GM12878 (cell line): ENCODE measurements at regions not wholly inside any gene's neighbourhood (a gene's known extent, or its start where the extent isn't known, plus 50 kb on each side); places are given as distances from the start of the nearest gene placed in this dataset.

ENCODE experiments used
- ATAC-seq: fragments of 200-7000 bp; cut with Tn5 transposase; 3 replicates; pipeline ENCODE4 v1.9.1; 2020; ENCODE audit warnings: mild to moderate bottlenecking, moderate library complexity
- BruUV-seq: library from RNA; stranded (reverse); fragments of 400-500 nt; replicated peaks from 2 replicates; lab custom pipeline; 2021; lab: Mats Ljungman, UMichigan
- CTCF ChIA-PET: fragments of 300-600 bp; sonication (Branson Sonifier 250); formaldehyde crosslinking; extraction: SDS; loops from one replicate; lab custom pipeline; 2021; ENCODE audit warnings: inconsistent platforms; lab: Yijun Ruan, JAX
- POLR2A ChIA-PET: fragments of 350-600 bp; formaldehyde crosslinking; extraction: SDS; loops from one replicate; lab custom pipeline; 2021; ENCODE audit warnings: inconsistent platforms; lab: Charles Lee
- RAD21 ChIA-PET: fragments of 300-600 bp; sonication (Branson Sonifier 250); formaldehyde crosslinking; loops from one replicate; lab custom pipeline; 2023; ENCODE audit warnings: antibody characterized with exemption; ENCODE audit not compliant: unreplicated experiment; lab: Charles Lee
- SMC1A ChIA-PET: fragments of 300-600 bp; sonication (Branson Sonifier 250); formaldehyde crosslinking; loops from one replicate; lab custom pipeline; 2023; ENCODE audit not compliant: unreplicated experiment, uncharacterized antibody; lab: Charles Lee
- DNase-seq: peaks from one replicate; pipeline ENCODE4 v3.0.0-alpha.2; 2011; ENCODE audit warnings: low read depth, low spot score
- FAIRE-seq: peaks from 3 replicates; lab custom pipeline; 2011; peaks lifted over from hg19 to GRCh38; lab: Jason Lieb, UNC
- H2AFZ ChIP-seq: 2 replicates; pipeline ENCODE4 v1.6.0; 2011; ENCODE audit warnings: low read depth, low read length, control low read depth; ENCODE audit not compliant: control insufficient read depth
- H3K27ac ChIP-seq: 2 replicates; pipeline ENCODE4 v1.5.1; 2011; ENCODE audit warnings: control low read depth; ENCODE audit not compliant: control insufficient read depth, insufficient read depth
- H3K27me3 ChIP-seq, 2 experiments: replicated peaks in 1 of 2; 2 replicates each; pipeline versions ENCODE4 v1.6.0 to v1.6.1; 2011; ENCODE audit warnings: low read length in 1 of 2; ENCODE audit not compliant: control insufficient read depth in 2 of 2, insufficient read depth in 2 of 2
- H3K36me3 ChIP-seq, 2 experiments: 2 replicates each; pipeline ENCODE4 v1.5.1; 2011; ENCODE audit warnings: low read length in 1 of 2; ENCODE audit not compliant: control insufficient read depth in 2 of 2, insufficient read depth in 2 of 2
- H3K4me1 ChIP-seq: 2 replicates; pipeline ENCODE4 v1.6.1; 2011; ENCODE audit warnings: mild to moderate bottlenecking, low read length, moderate library complexity, mixed read lengths; ENCODE audit not compliant: control insufficient read depth, insufficient read depth
- H3K4me2 ChIP-seq: 2 replicates; pipeline ENCODE4 v1.6.0; 2011; ENCODE audit warnings: control low read depth; ENCODE audit not compliant: control insufficient read depth, insufficient read depth
- H3K4me3 ChIP-seq: fragments of 200-600 bp; sonication (generic); 2 replicates; pipeline ENCODE4 v1.5.1; 2016
- H3K79me2 ChIP-seq: 2 replicates; pipeline ENCODE4 v1.6.0; 2011; ENCODE audit warnings: low read length; ENCODE audit not compliant: control insufficient read depth, insufficient read depth
- H3K9ac ChIP-seq: 2 replicates; pipeline ENCODE4 v1.8.0; 2011; ENCODE audit warnings: low read length, control low read depth, mixed read lengths; ENCODE audit not compliant: control insufficient read depth, insufficient read depth
- H3K9me3 ChIP-seq: replicated peaks from 3 replicates; pipeline ENCODE4 v1.5.1; 2011; ENCODE audit warnings: mild to moderate bottlenecking, low read length; ENCODE audit not compliant: control insufficient read depth, insufficient read depth
- H4K20me1 ChIP-seq: 2 replicates; pipeline ENCODE4 v1.6.0; 2011; ENCODE audit not compliant: control insufficient read depth, insufficient read depth
- BRCA1 ChIP-seq: IDR thresholded peaks from 2 replicates; pipeline ENCODE4 v1.6.1; 2011; ENCODE audit warnings: low read depth, low read length, improper control_type of control experiment
- E2F8 ChIP-seq: fragments of 450-650 bp; IDR thresholded peaks from 2 replicates; pipeline ENCODE4 v1.6.1; 2018; ENCODE audit warnings: mild to moderate bottlenecking, low read depth, moderate library complexity; ENCODE audit not compliant: partially characterized antibody
- NKRF ChIP-seq: fragments of 450-650 bp; conservative IDR thresholded peaks from 2 replicates; pipeline ENCODE4 v1.6.1; 2017; ENCODE audit warnings: mild to moderate bottlenecking, moderate library complexity
- NRF1 ChIP-seq: conservative IDR thresholded peaks from 2 replicates; pipeline ENCODE4 v1.6.1; 2011; ENCODE audit warnings: mild to moderate bottlenecking, low read depth, low read length, improper control_type of control experiment
- RUNX3 ChIP-seq: IDR thresholded peaks from 2 replicates; pipeline ENCODE4 v1.6.1; 2012; ENCODE audit warnings: low read length, inconsistent platforms
- TCF12 ChIP-seq: IDR thresholded peaks from 2 replicates; pipeline ENCODE4 v1.6.1; 2011; ENCODE audit warnings: low read depth, mild to moderate bottlenecking, low read length
- TCF7 ChIP-seq: IDR thresholded peaks from 2 replicates; pipeline ENCODE4 v1.6.1; 2014; ENCODE audit warnings: antibody characterized with exemption, borderline replicate concordance
- WGBS: methylation state at CpG from one replicate; pipeline ENCODE4 v1.1.6; 2016; ENCODE audit warnings: low lambda C conversion rate; ENCODE audit not compliant: insufficient replicate concordance, insufficient coverage; ENCODE audit errors: missing lambda C conversion rate; 5-methylcytosine and 5-hydroxymethylcytosine counted together
- in situ Hi-C: fragments of 300-500 bp; cut with MboI; formaldehyde crosslinking; loops from 9 replicates; pipeline ENCODE4 v1.14.3; 2018; ENCODE audit warnings: mixed read lengths
- intact Hi-C: fragments of 100-400 bp; cut with micrococcal nuclease; formaldehyde crosslinking; loops from one replicate; pipeline ENCODE4 v1.14.2; 2022; ENCODE audit not compliant: unreplicated experiment
- TF ChIP-seq, protein P1 (sequence below): fragments of 450-650 bp; IDR thresholded peaks from 2 replicates; pipeline ENCODE4 v1.6.1; 2017; ENCODE audit warnings: low read depth, mild to moderate bottlenecking, moderate library complexity
- TF ChIP-seq, protein P2 (sequence below): fragments of 450-650 bp; IDR thresholded peaks from 2 replicates; pipeline ENCODE4 v1.6.1; 2016; ENCODE audit warnings: mild to moderate bottlenecking

GRCh38 chr6:21752054-21752811 is 158.7 kb downstream of the SOX4 start:
- H3K36me3 ChIP-seq: no peaks in the 10 kb centered on the region
- H3K27ac ChIP-seq: no peak overlapping the region
- H4K20me1 ChIP-seq: no peaks in the 10 kb centered on the region
- no peaks in the 10 kb centered on the region for H3K4me1 ChIP-seq
- intact Hi-C loops: no loop called here
- H3K9me3 ChIP-seq: no peaks in the 10 kb centered on the region
- POLR2A ChIA-PET: no interaction called here
- no peak overlapping the region for H2AFZ ChIP-seq
- ATAC-seq: peak; percentile 20; the same call in 2 of the 3 replicates
- RAD21 ChIA-PET: no interaction called here
- H3K4me3 ChIP-seq: no peak overlapping the region
- in situ Hi-C loops: no loop called here
- no peak overlapping the region for H3K4me2 ChIP-seq
- no peaks in the 10 kb centered on the region for H3K79me2 ChIP-seq
- no peak overlapping the region for H3K9ac ChIP-seq
- H3K27me3 ChIP-seq: no peaks in the 10 kb centered on the region; a peak in 1 of 4 replicates
- CTCF ChIA-PET: no interaction called here
- no TSS peak for BruUV-seq
- SMC1A ChIA-PET: interaction anchor here (0.6 kb wide), 2 partner anchors 318 to 967 kb away, joined by 3 to 4 read pairs; no protein-coding TSS in a partner anchor
- no peak for DNase-seq
- 55% methylated on average over 4 of the region's 4 CpGs for WGBS
- no peak for FAIRE-seq
- no peak for TF ChIP-seq BRCA1
- no peak for TF ChIP-seq TCF12
- TF ChIP-seq, protein P1, sequence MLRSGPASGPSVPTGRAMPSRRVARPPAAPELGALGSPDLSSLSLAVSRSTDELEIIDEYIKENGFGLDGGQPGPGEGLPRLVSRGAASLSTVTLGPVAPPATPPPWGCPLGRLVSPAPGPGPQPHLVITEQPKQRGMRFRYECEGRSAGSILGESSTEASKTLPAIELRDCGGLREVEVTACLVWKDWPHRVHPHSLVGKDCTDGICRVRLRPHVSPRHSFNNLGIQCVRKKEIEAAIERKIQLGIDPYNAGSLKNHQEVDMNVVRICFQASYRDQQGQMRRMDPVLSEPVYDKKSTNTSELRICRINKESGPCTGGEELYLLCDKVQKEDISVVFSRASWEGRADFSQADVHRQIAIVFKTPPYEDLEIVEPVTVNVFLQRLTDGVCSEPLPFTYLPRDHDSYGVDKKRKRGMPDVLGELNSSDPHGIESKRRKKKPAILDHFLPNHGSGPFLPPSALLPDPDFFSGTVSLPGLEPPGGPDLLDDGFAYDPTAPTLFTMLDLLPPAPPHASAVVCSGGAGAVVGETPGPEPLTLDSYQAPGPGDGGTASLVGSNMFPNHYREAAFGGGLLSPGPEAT: no peak
- TF ChIP-seq, protein P2, sequence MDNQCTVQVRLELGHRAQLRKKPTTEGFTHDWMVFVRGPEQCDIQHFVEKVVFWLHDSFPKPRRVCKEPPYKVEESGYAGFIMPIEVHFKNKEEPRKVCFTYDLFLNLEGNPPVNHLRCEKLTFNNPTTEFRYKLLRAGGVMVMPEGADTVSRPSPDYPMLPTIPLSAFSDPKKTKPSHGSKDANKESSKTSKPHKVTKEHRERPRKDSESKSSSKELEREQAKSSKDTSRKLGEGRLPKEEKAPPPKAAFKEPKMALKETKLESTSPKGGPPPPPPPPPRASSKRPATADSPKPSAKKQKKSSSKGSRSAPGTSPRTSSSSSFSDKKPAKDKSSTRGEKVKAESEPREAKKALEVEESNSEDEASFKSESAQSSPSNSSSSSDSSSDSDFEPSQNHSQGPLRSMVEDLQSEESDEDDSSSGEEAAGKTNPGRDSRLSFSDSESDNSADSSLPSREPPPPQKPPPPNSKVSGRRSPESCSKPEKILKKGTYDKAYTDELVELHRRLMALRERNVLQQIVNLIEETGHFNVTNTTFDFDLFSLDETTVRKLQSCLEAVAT: no peak
- TF ChIP-seq NKRF: no peak
- TF ChIP-seq NRF1: no peak
- no peak for TF ChIP-seq TCF7
- no peak for TF ChIP-seq E2F8
- TF ChIP-seq RUNX3: 0 out of 2 replicates have a peak, but pooled peaks have one; percentile 8
